ENCODE measurements at regions not wholly inside any gene's neighbourhood (a gene's known extent, or its start where the extent isn't known, plus 50 kb on each side); places are given as distances from the start of the nearest gene placed in this dataset.

- TF ChIP-seq ZNF565 (CRISPR knock-in tag; conservative IDR thresholded peaks at IDR 0.05; ENCODE audit: low read depth) (no peak), POU6F1 (CRISPR knock-in tag; IDR thresholded peaks at IDR 0.05; ENCODE audit: borderline replicate concordance, low read depth) (no peak), CREB5 (CRISPR knock-in tag; IDR thresholded peaks at IDR 0.05; ENCODE audit: low read depth) (no peak), TCF4 (CRISPR knock-in tag; IDR thresholded peaks at IDR 0.05; ENCODE audit: borderline replicate concordance) (no peak), BACH2 (CRISPR knock-in tag; IDR thresholded peaks at IDR 0.05; ENCODE audit: borderline replicate concordance) (no peak), GLIS3 (CRISPR knock-in tag; IDR thresholded peaks at IDR 0.05) (no peak), PATZ1 (CRISPR knock-in tag; IDR thresholded peaks at IDR 0.05; ENCODE audit: borderline replicate concordance) (no peak), TSHZ2 (CRISPR knock-in tag; IDR thresholded peaks at IDR 0.05) (no peak), PPARA (CRISPR knock-in tag; IDR thresholded peaks at IDR 0.05; ENCODE audit: borderline replicate concordance) (no peak), ISL1 (CRISPR knock-in tag; IDR thresholded peaks at IDR 0.05) (no peak)
Measured at GRCh38 chr6:4645713-4646360, 130.4 kb upstream of the CDYL start.

Data from SK-N-SH treated with all-trans-retinoic acid at 6 μM for 48 hours (cell line).